ENCODE measurements at regions not wholly inside any gene's neighbourhood (a gene's known extent, or its start where the extent isn't known, plus 50 kb on each side); places are given as distances from the start of the nearest gene placed in this dataset.
"Not testable (repeated sequence)": the region's sequence is repeated elsewhere in the genome, so short reads cannot be mapped to it uniquely, and the experiment has no call there.

GRCh38 chr13:65946387-65946786 lies 1283.7 kb downstream of the PCDH9 start:
- Histone ChIP-seq H3K4me3 (ENCODE audit: low read length) (no peak overlapping the region), H3K4me1 (ENCODE audit: control insufficient read depth, insufficient read depth, low read length) (no peaks in the 10 kb centered on the region), H3K9me3 (ENCODE audit: control insufficient read depth, low read length) (no peaks in the 10 kb centered on the region), H3K27ac (ENCODE audit: low read length) (no peak overlapping the region), H3K27me3 (ENCODE audit: control insufficient read depth, insufficient read depth) (no peaks in the 10 kb centered on the region)
- DNase-seq (no peak), ATAC-seq (no peak)
- 77% methylated on average over 4 of the region's 4 CpGs for WGBS
- intact Hi-C loops (cut with DNase I): no loop called here

GRCh38 chr13:65943708-65944107 lies 1286.4 kb downstream of the PCDH9 start:
- Histone ChIP-seq H3K27me3 (ENCODE audit: control insufficient read depth, insufficient read depth) (no peaks in the 10 kb centered on the region), H3K27ac (ENCODE audit: low read length) (no peak overlapping the region), H3K9me3 (ENCODE audit: control insufficient read depth, low read length) (no peaks in the 10 kb centered on the region), H3K4me1 (ENCODE audit: control insufficient read depth, insufficient read depth, low read length) (peaks cover 1% of the 10 kb centered on the region), H3K4me3 (ENCODE audit: low read length) (no peak overlapping the region)
- DNase-seq: no peak
- WGBS: 40% methylated on average over 3 of the region's 3 CpGs
- intact Hi-C loops (cut with DNase I): no loop called here
- no peak for ATAC-seq

GRCh38 chr13:65943024-65943423 lies 1287.1 kb downstream of the PCDH9 start:
- H3K4me3 ChIP-seq (ENCODE audit: low read length): no peak overlapping the region

GRCh38 chr13:65940720-65941119 lies 1289.4 kb downstream of the PCDH9 start:
- 65% methylated on average over 3 of the region's 3 CpGs for WGBS
- DNase-seq (peak in 1 of 3 donors; percentile 43), ATAC-seq (peak; percentile 39 to 56)
- Histone ChIP-seq H3K4me3 (ENCODE audit: low read length) (peak overlapping the region; percentile 26), H3K27me3 (ENCODE audit: control insufficient read depth, insufficient read depth) (no peaks in the 10 kb centered on the region), H3K27ac (ENCODE audit: low read length) (no peak overlapping the region), H3K4me1 (ENCODE audit: control insufficient read depth, insufficient read depth, low read length) (peaks cover 1% of the 10 kb centered on the region), H3K9me3 (ENCODE audit: control insufficient read depth, low read length) (no peaks in the 10 kb centered on the region)
- intact Hi-C loops (cut with DNase I): no loop called here

More at GRCh38 chr13:65943024-65943423, 1287.1 kb downstream of the PCDH9 start:
- no peak for DNase-seq
- no peaks in the 10 kb centered on the region for H3K27me3 ChIP-seq (ENCODE audit: control insufficient read depth, insufficient read depth)
- H3K9me3 ChIP-seq (ENCODE audit: control insufficient read depth, low read length): no peaks in the 10 kb centered on the region
- H3K4me1 ChIP-seq (ENCODE audit: control insufficient read depth, insufficient read depth, low read length): peaks cover 1% of the 10 kb centered on the region
- no peak for ATAC-seq
- intact Hi-C loops (cut with DNase I): no loop called here
- 58% methylated on average over 1 of the region's 1 CpG for WGBS
- H3K27ac ChIP-seq (ENCODE audit: low read length): no peak overlapping the region

- WGBS: 51% methylated on average over 2 of the region's 2 CpGs
- peaks cover 1% of the 10 kb centered on the region for H3K4me1 ChIP-seq (ENCODE audit: control insufficient read depth, insufficient read depth, low read length)
- no peaks in the 10 kb centered on the region for H3K27me3 ChIP-seq (ENCODE audit: control insufficient read depth, insufficient read depth)
- no peak for DNase-seq
- H3K9me3 ChIP-seq (ENCODE audit: control insufficient read depth, low read length): no peaks in the 10 kb centered on the region
- intact Hi-C loops (cut with DNase I): no loop called here
- no peak overlapping the region for H3K4me3 ChIP-seq (ENCODE audit: low read length)
- no peak overlapping the region for H3K27ac ChIP-seq (ENCODE audit: low read length)
- ATAC-seq: no peak
Observed at GRCh38 chr13:65937251-65937650, 1292.9 kb downstream of the PCDH9 start.

GRCh38 chr13:65936249-65936648 lies 1293.9 kb downstream of the PCDH9 start:
- H3K4me1 ChIP-seq (ENCODE audit: control insufficient read depth, insufficient read depth, low read length): peaks cover 1% of the 10 kb centered on the region
- intact Hi-C loops (cut with DNase I): no loop called here
- no peak for DNase-seq
- no peak overlapping the region for H3K27ac ChIP-seq (ENCODE audit: low read length)
- WGBS: 88% methylated on average over 2 of the region's 2 CpGs
- H3K9me3 ChIP-seq (ENCODE audit: control insufficient read depth, low read length): no peaks in the 10 kb centered on the region
- H3K4me3 ChIP-seq (ENCODE audit: low read length): no peak overlapping the region
- no peak for ATAC-seq
- no peaks in the 10 kb centered on the region for H3K27me3 ChIP-seq (ENCODE audit: control insufficient read depth, insufficient read depth)

GRCh38 chr13:65932587-65933239 lies 1297.4 kb downstream of the PCDH9 start:
- no peak for ATAC-seq
- DNase-seq: no peak
- WGBS: 73% methylated on average over 4 of the region's 4 CpGs
- Histone ChIP-seq H3K9me3 (ENCODE audit: control insufficient read depth, low read length) (no peaks in the 10 kb centered on the region), H3K27ac (ENCODE audit: low read length) (no peak overlapping the region), H3K27me3 (ENCODE audit: control insufficient read depth, insufficient read depth) (no peaks in the 10 kb centered on the region), H3K4me1 (ENCODE audit: control insufficient read depth, insufficient read depth, low read length) (no peaks in the 10 kb centered on the region), H3K4me3 (ENCODE audit: low read length) (no peak overlapping the region)
- intact Hi-C loops (cut with DNase I): no loop called here

- WGBS: 86% methylated on average over 2 of the region's 2 CpGs
- H3K27ac ChIP-seq (ENCODE audit: low read length): no peak overlapping the region
- DNase-seq: no peak
- no peaks in the 10 kb centered on the region for H3K9me3 ChIP-seq (ENCODE audit: control insufficient read depth, low read length)
- no peak for ATAC-seq
- intact Hi-C loops (cut with DNase I): no loop called here
- no peaks in the 10 kb centered on the region for H3K4me1 ChIP-seq (ENCODE audit: control insufficient read depth, insufficient read depth, low read length)
- no peak overlapping the region for H3K4me3 ChIP-seq (ENCODE audit: low read length)
- no peaks in the 10 kb centered on the region for H3K27me3 ChIP-seq (ENCODE audit: control insufficient read depth, insufficient read depth)
Observed at GRCh38 chr13:65932013-65932412, 1298.1 kb downstream of the PCDH9 start.

GRCh38 chr13:65929436-65929835 lies 1300.7 kb downstream of the PCDH9 start:
- DNase-seq: no peak
- ATAC-seq: no peak
- intact Hi-C loops (cut with DNase I): no loop called here
- Histone ChIP-seq H3K4me3 (ENCODE audit: low read length) (no peak overlapping the region), H3K27ac (ENCODE audit: low read length) (no peak overlapping the region), H3K27me3 (ENCODE audit: control insufficient read depth, insufficient read depth) (no peaks in the 10 kb centered on the region), H3K4me1 (ENCODE audit: control insufficient read depth, insufficient read depth, low read length) (no peaks in the 10 kb centered on the region), H3K9me3 (ENCODE audit: control insufficient read depth, low read length) (no peaks in the 10 kb centered on the region)
- WGBS: 75% methylated on average over 3 of the region's 3 CpGs

GRCh38 chr13:65926750-65927171 lies 1303.4 kb downstream of the PCDH9 start:
- no peak overlapping the region for H3K27ac ChIP-seq (ENCODE audit: low read length)
- no peaks in the 10 kb centered on the region for H3K27me3 ChIP-seq (ENCODE audit: control insufficient read depth, insufficient read depth)
- intact Hi-C loops (cut with DNase I): no loop called here
- H3K4me1 ChIP-seq (ENCODE audit: control insufficient read depth, insufficient read depth, low read length): no peaks in the 10 kb centered on the region
- peak; percentile 57 to 74 for ATAC-seq
- H3K9me3 ChIP-seq (ENCODE audit: control insufficient read depth, low read length): no peaks in the 10 kb centered on the region
- 26% methylated on average over 7 of the region's 7 CpGs for WGBS
- DNase-seq: peak; percentile 11 to 64 (median 58)
- H3K4me3 ChIP-seq (ENCODE audit: low read length): no peak overlapping the region

- H3K27ac ChIP-seq (ENCODE audit: low read length); H3K9me3 ChIP-seq (ENCODE audit: control insufficient read depth, low read length); H3K4me1 ChIP-seq (ENCODE audit: control insufficient read depth, insufficient read depth, low read length); H3K27me3 ChIP-seq (ENCODE audit: control insufficient read depth, insufficient read depth); ATAC-seq; DNase-seq; H3K4me3 ChIP-seq (ENCODE audit: low read length); intact Hi-C loops (cut with DNase I): not testable (repeated sequence)
- 83% methylated on average over 4 of the region's 4 CpGs for WGBS
Observed at GRCh38 chr13:65922846-65923245, 1307.3 kb downstream of the PCDH9 start.

GRCh38 chr13:65921933-65922332 lies 1308.2 kb downstream of the PCDH9 start:
- Histone ChIP-seq H3K27ac (ENCODE audit: low read length) (no peak overlapping the region), H3K4me3 (ENCODE audit: low read length) (no peak overlapping the region), H3K4me1 (ENCODE audit: control insufficient read depth, insufficient read depth, low read length) (no peaks in the 10 kb centered on the region), H3K9me3 (ENCODE audit: control insufficient read depth, low read length) (no peaks in the 10 kb centered on the region), H3K27me3 (ENCODE audit: control insufficient read depth, insufficient read depth) (no peaks in the 10 kb centered on the region)
- ATAC-seq: no peak
- intact Hi-C loops (cut with DNase I): no loop called here
- WGBS: 93% methylated on average over 2 of the region's 2 CpGs
- DNase-seq: no peak
